ENCODE measurements at regions not wholly inside any gene's neighbourhood (a gene's known extent, or its start where the extent isn't known, plus 50 kb on each side); places are given as distances from the start of the nearest gene placed in this dataset.

DNA sequence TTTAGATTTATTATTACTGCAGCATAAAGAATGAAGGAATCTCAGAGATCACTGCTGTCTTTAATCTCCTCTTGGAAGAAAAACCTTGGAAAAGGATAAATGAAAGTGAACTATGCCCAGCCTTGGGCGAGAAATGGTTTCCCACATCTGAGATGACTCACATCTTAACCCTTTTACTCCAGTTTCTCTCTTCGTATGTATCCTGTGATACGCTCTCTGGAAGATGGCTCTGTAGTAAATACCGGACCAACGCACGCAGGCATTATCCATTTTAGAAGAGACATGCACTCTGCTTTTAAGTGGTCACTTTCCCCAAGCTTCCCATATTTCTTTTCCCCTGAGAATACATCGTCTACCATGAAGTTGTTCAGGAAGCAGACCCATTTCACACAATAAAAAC is 207.3 kb upstream of the BMPER start:
- TF ChIP-seq, protein P1, sequence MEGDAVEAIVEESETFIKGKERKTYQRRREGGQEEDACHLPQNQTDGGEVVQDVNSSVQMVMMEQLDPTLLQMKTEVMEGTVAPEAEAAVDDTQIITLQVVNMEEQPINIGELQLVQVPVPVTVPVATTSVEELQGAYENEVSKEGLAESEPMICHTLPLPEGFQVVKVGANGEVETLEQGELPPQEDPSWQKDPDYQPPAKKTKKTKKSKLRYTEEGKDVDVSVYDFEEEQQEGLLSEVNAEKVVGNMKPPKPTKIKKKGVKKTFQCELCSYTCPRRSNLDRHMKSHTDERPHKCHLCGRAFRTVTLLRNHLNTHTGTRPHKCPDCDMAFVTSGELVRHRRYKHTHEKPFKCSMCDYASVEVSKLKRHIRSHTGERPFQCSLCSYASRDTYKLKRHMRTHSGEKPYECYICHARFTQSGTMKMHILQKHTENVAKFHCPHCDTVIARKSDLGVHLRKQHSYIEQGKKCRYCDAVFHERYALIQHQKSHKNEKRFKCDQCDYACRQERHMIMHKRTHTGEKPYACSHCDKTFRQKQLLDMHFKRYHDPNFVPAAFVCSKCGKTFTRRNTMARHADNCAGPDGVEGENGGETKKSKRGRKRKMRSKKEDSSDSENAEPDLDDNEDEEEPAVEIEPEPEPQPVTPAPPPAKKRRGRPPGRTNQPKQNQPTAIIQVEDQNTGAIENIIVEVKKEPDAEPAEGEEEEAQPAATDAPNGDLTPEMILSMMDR (IDR thresholded peaks at IDR 0.05; ENCODE audit: low read depth, low read length) = no peak
- no peak for TF ChIP-seq POLR2A (IDR thresholded peaks at IDR 0.05; ENCODE audit: extremely low read depth, insufficient read length)

Data from NB4 (cell line).